ENCODE measurements at regions not wholly inside any gene's neighbourhood (a gene's known extent, or its start where the extent isn't known, plus 50 kb on each side); places are given as distances from the start of the nearest gene placed in this dataset.

DNA sequence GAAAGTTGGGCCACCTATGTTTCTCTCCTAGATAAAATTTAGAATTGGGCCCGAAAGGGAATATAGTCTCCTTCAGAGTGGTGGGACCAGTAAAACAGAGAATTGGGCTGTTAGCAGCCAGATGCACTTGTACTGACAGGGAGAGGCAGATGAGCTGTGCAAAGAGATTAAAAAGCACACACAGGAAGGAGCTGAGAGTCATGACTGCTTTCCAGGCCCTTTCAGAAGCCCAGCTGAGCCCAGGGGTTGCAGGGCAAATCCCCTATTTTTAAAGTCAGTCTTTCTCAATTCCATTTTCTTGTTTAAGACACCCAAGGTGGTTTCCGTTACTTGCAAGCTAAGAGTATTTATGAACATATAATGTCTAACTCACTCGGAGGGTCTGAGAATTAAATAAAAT is 130.4 kb downstream of the PRELID2 start:
- TF ChIP-seq, protein P1, sequence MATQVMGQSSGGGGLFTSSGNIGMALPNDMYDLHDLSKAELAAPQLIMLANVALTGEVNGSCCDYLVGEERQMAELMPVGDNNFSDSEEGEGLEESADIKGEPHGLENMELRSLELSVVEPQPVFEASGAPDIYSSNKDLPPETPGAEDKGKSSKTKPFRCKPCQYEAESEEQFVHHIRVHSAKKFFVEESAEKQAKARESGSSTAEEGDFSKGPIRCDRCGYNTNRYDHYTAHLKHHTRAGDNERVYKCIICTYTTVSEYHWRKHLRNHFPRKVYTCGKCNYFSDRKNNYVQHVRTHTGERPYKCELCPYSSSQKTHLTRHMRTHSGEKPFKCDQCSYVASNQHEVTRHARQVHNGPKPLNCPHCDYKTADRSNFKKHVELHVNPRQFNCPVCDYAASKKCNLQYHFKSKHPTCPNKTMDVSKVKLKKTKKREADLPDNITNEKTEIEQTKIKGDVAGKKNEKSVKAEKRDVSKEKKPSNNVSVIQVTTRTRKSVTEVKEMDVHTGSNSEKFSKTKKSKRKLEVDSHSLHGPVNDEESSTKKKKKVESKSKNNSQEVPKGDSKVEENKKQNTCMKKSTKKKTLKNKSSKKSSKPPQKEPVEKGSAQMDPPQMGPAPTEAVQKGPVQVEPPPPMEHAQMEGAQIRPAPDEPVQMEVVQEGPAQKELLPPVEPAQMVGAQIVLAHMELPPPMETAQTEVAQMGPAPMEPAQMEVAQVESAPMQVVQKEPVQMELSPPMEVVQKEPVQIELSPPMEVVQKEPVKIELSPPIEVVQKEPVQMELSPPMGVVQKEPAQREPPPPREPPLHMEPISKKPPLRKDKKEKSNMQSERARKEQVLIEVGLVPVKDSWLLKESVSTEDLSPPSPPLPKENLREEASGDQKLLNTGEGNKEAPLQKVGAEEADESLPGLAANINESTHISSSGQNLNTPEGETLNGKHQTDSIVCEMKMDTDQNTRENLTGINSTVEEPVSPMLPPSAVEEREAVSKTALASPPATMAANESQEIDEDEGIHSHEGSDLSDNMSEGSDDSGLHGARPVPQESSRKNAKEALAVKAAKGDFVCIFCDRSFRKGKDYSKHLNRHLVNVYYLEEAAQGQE (IDR thresholded peaks at IDR 0.05; ENCODE audit: insufficient read depth in 1 of 2, low read depth in 2 of 2, low read length in 1 of 2): no peak
- TF ChIP-seq, protein P2, sequence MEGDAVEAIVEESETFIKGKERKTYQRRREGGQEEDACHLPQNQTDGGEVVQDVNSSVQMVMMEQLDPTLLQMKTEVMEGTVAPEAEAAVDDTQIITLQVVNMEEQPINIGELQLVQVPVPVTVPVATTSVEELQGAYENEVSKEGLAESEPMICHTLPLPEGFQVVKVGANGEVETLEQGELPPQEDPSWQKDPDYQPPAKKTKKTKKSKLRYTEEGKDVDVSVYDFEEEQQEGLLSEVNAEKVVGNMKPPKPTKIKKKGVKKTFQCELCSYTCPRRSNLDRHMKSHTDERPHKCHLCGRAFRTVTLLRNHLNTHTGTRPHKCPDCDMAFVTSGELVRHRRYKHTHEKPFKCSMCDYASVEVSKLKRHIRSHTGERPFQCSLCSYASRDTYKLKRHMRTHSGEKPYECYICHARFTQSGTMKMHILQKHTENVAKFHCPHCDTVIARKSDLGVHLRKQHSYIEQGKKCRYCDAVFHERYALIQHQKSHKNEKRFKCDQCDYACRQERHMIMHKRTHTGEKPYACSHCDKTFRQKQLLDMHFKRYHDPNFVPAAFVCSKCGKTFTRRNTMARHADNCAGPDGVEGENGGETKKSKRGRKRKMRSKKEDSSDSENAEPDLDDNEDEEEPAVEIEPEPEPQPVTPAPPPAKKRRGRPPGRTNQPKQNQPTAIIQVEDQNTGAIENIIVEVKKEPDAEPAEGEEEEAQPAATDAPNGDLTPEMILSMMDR (IDR thresholded peaks at IDR 0.05): no peak
- TF ChIP-seq POLR2AphosphoS5 (IDR thresholded peaks at IDR 0.05; ENCODE audit: low read depth, low read length) (no peak), SIN3A (IDR thresholded peaks at IDR 0.05; ENCODE audit: borderline replicate concordance, insufficient read depth, low read depth, low read length) (no peak), TCF7L2 (IDR thresholded peaks at IDR 0.05; ENCODE audit: low read depth, low read length) (no peak)
